ENCODE measurements at regions not wholly inside any gene's neighbourhood (a gene's known extent, or its start where the extent isn't known, plus 50 kb on each side); places are given as distances from the start of the nearest gene placed in this dataset.
"Not testable (repeated sequence)": the region's sequence is repeated elsewhere in the genome, so short reads cannot be mapped to it uniquely, and the experiment has no call there.

DNA sequence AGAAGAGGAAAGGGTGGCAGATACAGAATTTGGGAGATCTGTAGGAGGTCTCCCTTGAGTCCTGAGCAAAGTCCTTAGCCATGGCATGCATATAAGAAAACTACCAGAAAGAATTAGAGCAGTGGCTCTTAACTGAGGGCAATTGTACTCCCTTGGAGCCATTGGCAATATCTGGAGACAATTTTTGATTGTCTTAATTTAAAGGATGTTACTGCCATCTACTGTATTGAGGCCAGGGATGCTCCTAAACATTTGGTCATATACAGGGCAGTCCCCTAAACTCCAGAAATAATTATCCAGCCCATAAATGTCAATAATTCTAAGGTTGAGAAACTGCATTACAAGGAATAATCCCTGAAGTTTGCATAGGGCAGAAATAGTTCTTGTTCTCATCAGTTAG lies 136.4 kb upstream of the ODAD2 start:
- DNase-seq (ENCODE audit: low read depth): no peak

DNA sequence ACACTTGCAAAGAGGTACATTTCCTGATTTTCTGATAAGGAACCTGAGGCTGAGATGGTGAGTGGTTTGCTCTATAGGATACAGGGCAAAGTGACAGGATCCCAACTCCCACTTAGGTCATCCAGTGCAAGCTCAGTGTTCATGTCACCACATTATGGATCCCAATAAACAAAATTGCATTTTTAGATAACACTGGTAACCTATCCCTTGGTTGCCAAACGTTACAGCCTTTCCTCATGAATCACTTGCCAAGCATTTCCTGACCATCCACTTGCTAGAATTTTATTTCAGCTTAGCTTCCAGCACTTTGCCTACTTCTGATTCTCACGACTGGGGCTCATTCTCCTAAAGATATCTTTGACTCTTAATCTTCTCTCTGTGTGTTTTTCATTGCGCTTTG lies 131.4 kb upstream of the ODAD2 start:
- DNase-seq (ENCODE audit: low read depth): peak; percentile 67

- DNase-seq (ENCODE audit: low read depth): no peak
Observed at GRCh38 chr10:28127881-28128280, 129.0 kb upstream of the ODAD2 start.

DNA sequence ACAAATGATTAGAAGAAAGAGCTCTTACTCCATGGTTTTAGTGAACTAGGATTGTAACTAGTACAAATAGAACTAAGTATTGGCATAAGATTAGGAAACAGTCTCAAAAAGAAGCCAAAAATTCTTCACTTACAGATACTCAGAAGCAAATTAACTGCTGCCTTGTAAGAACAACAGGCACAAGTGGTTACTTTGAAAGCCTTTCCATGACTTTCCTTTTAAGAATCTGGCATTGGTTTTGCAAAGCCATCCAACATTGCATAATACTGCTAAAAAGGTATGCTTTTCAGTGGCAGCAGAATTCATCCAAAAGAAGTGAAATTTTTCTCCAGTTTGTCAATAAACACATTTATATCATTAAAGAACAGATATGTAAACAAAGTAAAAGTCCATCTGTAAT lies 126.8 kb upstream of the ODAD2 start:
- no peak for DNase-seq (ENCODE audit: low read depth)

DNA sequence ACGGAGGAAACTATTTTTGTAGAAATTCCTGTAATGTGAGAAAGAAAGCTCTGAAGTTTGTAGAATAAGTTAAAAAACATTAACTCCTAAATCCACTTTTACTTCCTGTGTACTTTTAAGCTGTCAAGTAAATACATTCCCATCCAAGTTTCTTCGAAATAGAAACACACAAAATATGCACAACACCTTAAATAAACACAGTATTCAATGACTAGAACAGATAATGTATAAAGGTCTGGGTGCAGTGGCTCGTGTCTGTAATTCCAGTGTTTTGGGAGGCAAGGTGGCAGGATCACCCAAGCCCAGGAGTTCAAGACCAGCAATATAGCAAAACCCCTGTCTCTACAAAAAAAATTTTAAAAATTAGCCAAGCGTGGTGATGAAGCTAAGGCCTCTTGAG lies 121.9 kb upstream of the ODAD2 start:
- no peak for DNase-seq (ENCODE audit: low read depth)

- DNase-seq (ENCODE audit: low read depth): no peak
Observed at GRCh38 chr10:28120043-28120749, 121.3 kb upstream of the ODAD2 start.

- DNase-seq (ENCODE audit: low read depth): no peak
Observed at GRCh38 chr10:28118985-28119628, 120.2 kb upstream of the ODAD2 start.

- DNase-seq (ENCODE audit: low read depth): no peak
Observed at GRCh38 chr10:28113202-28113601, 114.3 kb upstream of the ODAD2 start.

GRCh38 chr10:28111712-28112111 lies 112.8 kb upstream of the ODAD2 start:
- no peak for DNase-seq (ENCODE audit: low read depth)

DNA sequence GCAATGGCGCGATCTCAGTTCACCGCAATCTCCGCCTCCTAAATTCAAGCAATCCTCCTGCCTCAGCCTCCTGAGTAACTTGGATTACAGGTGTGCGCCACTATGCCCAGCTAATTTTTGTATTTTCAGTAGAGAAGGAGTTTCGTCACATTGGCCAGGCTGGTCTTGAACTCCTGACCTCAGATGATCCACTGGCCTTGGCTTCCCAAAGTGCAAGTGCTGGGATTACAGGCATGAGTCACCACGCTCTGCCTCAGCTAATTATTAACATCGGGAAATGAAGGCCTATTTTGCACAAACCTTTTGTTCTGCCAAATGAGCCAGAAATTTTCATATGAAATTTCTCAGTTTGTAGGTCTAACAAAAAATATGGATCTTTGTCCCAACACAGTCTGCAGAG lies 106.7 kb upstream of the ODAD2 start:
- no peak for DNase-seq (ENCODE audit: low read depth)

GRCh38 chr10:28097633-28098032 lies 98.8 kb upstream of the ODAD2 start:
- no peak for DNase-seq (ENCODE audit: low read depth)

DNA sequence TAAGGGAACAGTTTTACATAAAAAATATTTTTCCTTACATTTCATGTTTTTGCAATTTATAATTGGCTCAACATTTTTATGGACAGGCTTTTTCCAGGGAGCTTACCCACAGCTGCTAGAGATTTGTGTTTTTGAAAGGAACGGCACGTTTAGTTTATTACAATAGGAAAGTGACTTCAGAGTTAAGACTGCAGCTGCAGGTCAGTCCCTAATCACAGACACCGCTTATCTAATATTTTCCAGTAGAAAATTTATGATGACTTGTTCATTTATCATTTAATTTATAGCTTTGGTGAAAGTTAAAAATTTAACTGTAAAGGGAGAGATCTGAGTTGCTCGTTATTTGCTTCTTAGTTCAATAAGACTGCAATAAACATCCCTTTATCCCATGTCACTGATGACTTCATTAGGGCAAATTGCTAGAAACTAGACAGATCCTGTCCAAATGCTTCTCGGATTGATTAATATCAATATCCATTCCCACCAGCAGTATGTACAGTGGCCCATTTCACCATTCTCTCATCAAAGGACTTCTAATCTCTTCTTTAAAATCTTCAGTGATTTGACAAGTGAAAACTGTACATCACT lies 97.0 kb upstream of the ODAD2 start:
- no peak for DNase-seq (ENCODE audit: low read depth)

- no peak for DNase-seq (ENCODE audit: low read depth)
Observed at GRCh38 chr10:28094121-28094520, 95.2 kb upstream of the ODAD2 start.

DNA sequence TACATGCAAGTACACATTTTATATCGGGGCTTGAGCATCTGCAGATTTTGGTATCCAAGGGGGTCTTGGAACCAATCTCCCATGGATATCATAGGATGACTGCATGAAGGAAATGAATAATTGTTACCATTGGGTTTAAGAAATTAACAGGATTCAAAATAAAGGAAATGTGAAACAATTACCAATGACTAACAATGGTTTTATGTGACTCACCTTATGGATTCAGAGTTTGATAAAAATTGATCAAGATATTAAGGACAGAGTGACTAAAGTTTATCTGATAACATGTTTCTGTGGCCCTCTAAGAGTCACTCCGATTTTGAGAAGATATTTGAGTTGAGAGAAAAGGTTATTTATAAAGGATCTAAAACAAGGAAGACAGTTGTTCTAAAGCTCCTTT lies 93.0 kb upstream of the ODAD2 start:
- DNase-seq (ENCODE audit: low read depth): no peak

GRCh38 chr10:28090506-28090905 lies 91.6 kb upstream of the ODAD2 start:
- no peak for DNase-seq (ENCODE audit: low read depth)

- peak; percentile 60 for DNase-seq (ENCODE audit: low read depth)
Observed at GRCh38 chr10:28089467-28089866, 90.6 kb upstream of the ODAD2 start.

- DNase-seq (ENCODE audit: low read depth): peak; percentile 21
Observed at GRCh38 chr10:28087661-28088351, 88.9 kb upstream of the ODAD2 start.

GRCh38 chr10:28085760-28086159 lies 86.9 kb upstream of the ODAD2 start:
- DNase-seq (ENCODE audit: low read depth): not testable (repeated sequence)

DNA sequence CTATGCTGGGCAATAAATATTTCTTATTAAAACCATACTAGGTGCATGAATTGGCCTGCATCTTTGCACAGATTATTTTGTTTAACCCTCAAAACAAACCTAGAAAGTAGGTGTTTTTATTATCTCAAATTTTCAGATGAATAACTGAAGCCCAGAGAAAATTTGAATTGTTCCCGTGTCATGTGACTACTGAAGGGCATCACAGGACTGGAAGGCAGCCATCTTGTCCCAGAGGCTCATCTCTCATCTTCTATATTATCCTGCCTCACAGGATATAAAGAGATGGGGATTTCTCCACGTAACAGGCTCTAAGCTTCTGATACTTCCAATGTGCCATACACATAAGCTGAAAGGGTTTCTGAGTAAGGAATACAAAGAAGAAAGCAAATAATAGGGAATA lies 84.0 kb upstream of the ODAD2 start:
- DNase-seq (ENCODE audit: low read depth): no peak

DNA sequence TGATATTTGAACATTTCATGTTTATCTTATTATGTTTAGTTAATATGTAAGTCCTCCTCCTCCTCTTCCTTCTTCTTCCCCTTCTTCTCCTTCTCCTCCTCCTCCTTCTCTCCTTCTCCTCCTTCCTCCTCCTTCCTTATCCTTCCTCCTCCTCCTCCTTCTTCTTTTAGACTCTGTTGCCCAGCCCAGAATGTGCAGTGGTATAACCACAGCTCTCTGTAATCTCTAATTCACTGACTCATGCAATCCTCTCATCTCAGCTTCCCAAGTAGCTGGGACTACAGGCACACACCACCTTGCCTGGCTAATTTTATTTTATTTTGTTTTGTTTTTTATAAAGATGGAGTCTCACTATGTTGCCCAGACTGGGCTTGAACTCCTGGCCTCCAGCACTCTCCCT lies 83.4 kb upstream of the ODAD2 start:
- no peak for DNase-seq (ENCODE audit: low read depth)

DNA sequence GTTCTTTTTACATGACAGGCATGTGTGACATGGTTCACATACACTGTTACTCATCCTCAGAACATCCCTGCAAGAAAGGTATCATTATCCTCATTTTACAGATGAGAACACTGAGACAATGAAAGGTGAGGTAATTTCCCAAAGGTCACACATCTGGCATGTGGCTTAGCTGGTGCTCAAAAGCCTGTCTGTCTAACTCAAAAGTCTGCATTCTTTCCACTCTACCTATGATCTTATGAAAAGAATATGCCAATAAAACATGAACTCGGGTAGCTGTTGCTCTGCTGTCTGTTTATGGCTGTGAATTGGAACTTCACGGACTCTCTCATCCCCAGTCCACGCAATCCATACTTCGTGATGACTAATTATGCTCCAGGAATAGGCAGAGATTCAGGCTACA lies 79.0 kb upstream of the ODAD2 start:
- peak; percentile 53 for DNase-seq (ENCODE audit: low read depth)

- no peak for DNase-seq (ENCODE audit: low read depth)
Observed at GRCh38 chr10:28075424-28075823, 76.5 kb upstream of the ODAD2 start.

- DNase-seq (ENCODE audit: low read depth): no peak
Observed at GRCh38 chr10:28072573-28072972, 73.7 kb upstream of the ODAD2 start.
